GM23248 (cell line): ENCODE measurements at regions not wholly inside any gene's neighbourhood (a gene's known extent, or its start where the extent isn't known, plus 50 kb on each side); places are given as distances from the start of the nearest gene placed in this dataset.

Experiments
- DNase-seq: peaks from one replicate; pipeline ENCODE4 v3.0.0-alpha.2; 2015
- H2AFZ ChIP-seq: fragments of 200-600 bp; sonication (generic); 2 replicates; pipeline ENCODE4 v1.6.1; 2016; ENCODE audit warnings: antibody characterized with exemption
- H3F3A ChIP-seq: fragments of 200-600 bp; sonication (generic); 2 replicates; pipeline ENCODE4 v1.6.1; 2016; ENCODE audit warnings: mild to moderate bottlenecking, antibody characterized with exemption, mixed run types; ENCODE audit not compliant: insufficient read depth
- H3K27ac ChIP-seq: fragments of 200-600 bp; sonication (generic); 2 replicates; pipeline ENCODE4 v1.5.1; 2016; ENCODE audit warnings: mild to moderate bottlenecking
- H3K27me3 ChIP-seq: fragments of 200-600 bp; sonication (generic); replicated peaks from 2 replicates; pipeline ENCODE4 v1.6.1; 2016; ENCODE audit warnings: mild to moderate bottlenecking; ENCODE audit not compliant: insufficient read depth
- H3K36me3 ChIP-seq: fragments of 200-600 bp; sonication (generic); 2 replicates; pipeline ENCODE4 v1.6.1; 2016; ENCODE audit warnings: low read depth, mild to moderate bottlenecking
- H3K4me1 ChIP-seq: fragments of 200-600 bp; sonication (generic); 2 replicates; pipeline ENCODE4 v1.6.1; 2016; ENCODE audit warnings: mild to moderate bottlenecking; ENCODE audit not compliant: insufficient read depth
- H3K4me2 ChIP-seq: fragments of 200-600 bp; sonication (generic); one replicate; pipeline ENCODE4 v1.6.1; 2016; ENCODE audit warnings: mild to moderate bottlenecking; ENCODE audit not compliant: unreplicated experiment
- H3K4me3 ChIP-seq: fragments of 200-600 bp; sonication (generic); 2 replicates; pipeline ENCODE4 v1.5.1; 2016; ENCODE audit warnings: mild to moderate bottlenecking
- H3K79me2 ChIP-seq: fragments of 200-600 bp; sonication (generic); 2 replicates; pipeline ENCODE4 v1.6.1; 2016; ENCODE audit warnings: mild to moderate bottlenecking; ENCODE audit not compliant: insufficient read depth
- H3K9ac ChIP-seq: fragments of 200-600 bp; sonication (generic); 2 replicates; pipeline ENCODE4 v1.6.1; 2016; ENCODE audit warnings: mild to moderate bottlenecking
- H3K9me2 ChIP-seq: fragments of 200-600 bp; sonication (generic); 2 replicates; pipeline ENCODE4 v1.6.1; 2016; ENCODE audit warnings: mixed run types, mild to moderate bottlenecking, moderate library complexity; ENCODE audit not compliant: insufficient read depth
- H3K9me3 ChIP-seq: fragments of 200-600 bp; sonication (generic); one replicate; pipeline ENCODE4 v1.6.1; 2017; ENCODE audit warnings: low read depth
- H4K20me1 ChIP-seq: fragments of 200-600 bp; sonication (generic); 2 replicates; pipeline ENCODE4 v1.6.0; 2016; ENCODE audit not compliant: insufficient read depth
- EZH2 ChIP-seq: fragments of 200-600 bp; sonication (generic); IDR thresholded peaks from 2 replicates; pipeline ENCODE4 v1.6.1; 2018; ENCODE audit warnings: antibody characterized with exemption, mild to moderate bottlenecking; ENCODE audit not compliant: insufficient read depth, poor library complexity, severe bottlenecking
- EZH2phosphoT487 ChIP-seq: fragments of 200-600 bp; sonication (generic); IDR thresholded peaks from 2 replicates; pipeline ENCODE4 v1.6.1; 2018; ENCODE audit warnings: antibody characterized with exemption, moderate library complexity, mild to moderate bottlenecking, low read depth; ENCODE audit not compliant: insufficient read depth
- WGBS, 2 experiments: methylation state at CpG; one replicate each; pipeline ENCODE4 v1.1.6; 2015 to 2017; ENCODE audit warnings: low lambda C conversion rate in 2 of 2, low coverage in 1 of 2; ENCODE audit errors: missing lambda C conversion rate in 2 of 2; 5-methylcytosine and 5-hydroxymethylcytosine counted together
- in situ Hi-C: fragments of 300-500 bp; cut with MboI; formaldehyde crosslinking; loops from 2 replicates; pipeline ENCODE4 v1.15.0; 2020

DNA sequence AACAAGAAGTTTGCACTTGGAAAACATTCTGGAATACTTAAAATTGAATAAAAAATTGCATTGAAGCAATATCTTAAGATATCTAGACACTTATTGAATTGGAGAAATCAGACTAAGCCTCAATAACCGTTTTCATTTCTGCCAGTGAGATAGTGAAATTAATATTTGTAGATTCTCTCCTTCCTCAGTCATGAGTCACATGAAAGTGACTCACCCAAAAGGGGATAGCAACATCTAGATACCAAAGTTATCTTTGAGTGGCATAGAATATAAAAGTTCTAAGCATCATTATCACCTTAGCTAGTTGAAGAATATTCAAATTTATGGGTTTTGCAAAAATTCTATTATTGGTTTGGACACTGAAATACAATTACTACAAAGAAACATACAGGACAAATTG is 614.8 kb upstream of the ZNF717 start:
- H3K79me2 ChIP-seq, result no peaks in the 10 kb centered on the region
- no peaks in the 10 kb centered on the region for H3K36me3 ChIP-seq
- no peak overlapping the region for H3K4me3 ChIP-seq
- H3K27me3 ChIP-seq, result no peaks in the 10 kb centered on the region
- WGBS, 2 experiments, result 2 to 4% methylated on average over 1 of the region's 1 CpG
- H3K9ac ChIP-seq, result no peak overlapping the region
- peaks cover 23% of the 10 kb centered on the region for H3F3A ChIP-seq
- H3K9me2 ChIP-seq, result peaks cover 4% of the 10 kb centered on the region; the same call in 1 of the 2 replicates
- in situ Hi-C loops, result no loop called here
- no peaks in the 10 kb centered on the region for H4K20me1 ChIP-seq
- no peak overlapping the region for H2AFZ ChIP-seq
- H3K9me3 ChIP-seq, result no peaks in the 10 kb centered on the region
- no peak overlapping the region for H3K27ac ChIP-seq
- H3K4me1 ChIP-seq, result peaks cover 29% of the 10 kb centered on the region
- TF ChIP-seq EZH2 (no peak), EZH2phosphoT487 (no peak)
- peak overlapping the region; percentile 26 for H3K4me2 ChIP-seq
- peak; percentile 53 for DNase-seq

DNA sequence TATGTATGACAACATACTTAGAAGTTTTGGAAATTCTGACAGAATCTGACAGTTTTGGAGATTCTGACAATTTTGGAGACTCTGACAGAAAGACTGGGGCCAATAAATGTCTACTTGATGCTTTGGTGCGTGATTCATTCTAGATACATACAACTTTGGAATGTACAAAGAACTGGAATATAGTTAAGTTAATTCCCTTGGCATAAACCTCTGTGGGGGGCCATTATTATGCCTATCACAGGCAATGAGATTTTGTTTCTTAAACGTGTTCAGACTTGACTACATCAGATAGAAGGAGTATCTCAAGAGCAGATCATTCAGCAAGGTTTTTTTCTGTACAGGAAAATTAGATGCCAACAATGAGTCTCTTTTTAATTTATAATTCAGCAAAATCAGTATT is 617.6 kb upstream of the ZNF717 start:
- WGBS, 2 experiments, result 19 to 26% methylated on average over 2 of the region's 2 CpGs
- peak; percentile 42 for DNase-seq
- no peak overlapping the region for H3K9ac ChIP-seq
- H3K27ac ChIP-seq, result no peak overlapping the region
- no peaks in the 10 kb centered on the region for H3K9me3 ChIP-seq
- H3K27me3 ChIP-seq, result no peaks in the 10 kb centered on the region
- in situ Hi-C loops, result no loop called here
- H3F3A ChIP-seq, result peaks cover 35% of the 10 kb centered on the region
- no peak overlapping the region for H2AFZ ChIP-seq
- TF ChIP-seq EZH2phosphoT487 (no peak), EZH2 (no peak)
- H3K4me3 ChIP-seq, result no peak overlapping the region
- peak overlapping the region; percentile 58 for H3K4me2 ChIP-seq
- peaks cover 4% of the 10 kb centered on the region; the same call in 1 of the 2 replicates for H3K9me2 ChIP-seq
- no peaks in the 10 kb centered on the region for H3K79me2 ChIP-seq
- no peaks in the 10 kb centered on the region for H3K36me3 ChIP-seq
- H4K20me1 ChIP-seq, result no peaks in the 10 kb centered on the region
- H3K4me1 ChIP-seq, result peaks cover 46% of the 10 kb centered on the region

DNA sequence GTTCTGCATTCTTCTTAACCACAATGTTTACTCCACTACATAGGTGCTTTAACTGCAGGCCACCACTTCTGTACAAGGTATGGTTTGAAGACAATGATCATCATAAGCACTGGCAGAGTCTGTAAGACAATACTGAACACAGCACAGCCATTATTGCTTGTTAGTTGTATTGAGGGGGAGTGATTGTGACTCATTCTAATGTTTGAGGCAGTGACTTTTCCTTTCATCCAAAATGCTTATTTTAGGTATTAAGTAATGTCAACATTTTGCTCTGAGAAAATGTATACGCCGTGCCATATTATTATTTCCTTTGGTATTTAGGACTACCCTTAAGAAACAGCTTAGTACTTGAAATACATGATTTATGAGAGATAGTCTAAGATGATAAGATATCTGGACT is 618.2 kb upstream of the ZNF717 start:
- 3 to 4% methylated on average over 2 of the region's 2 CpGs for WGBS, 2 experiments
- Histone ChIP-seq H3K27me3 (no peaks in the 10 kb centered on the region), H3K79me2 (no peaks in the 10 kb centered on the region), H4K20me1 (no peaks in the 10 kb centered on the region), H3K4me3 (peak overlapping the region; percentile 18; the same call in 1 of the 2 replicates), H3K9me3 (no peaks in the 10 kb centered on the region), H3K36me3 (no peaks in the 10 kb centered on the region), H3F3A (peaks cover 35% of the 10 kb centered on the region), H3K4me1 (peaks cover 46% of the 10 kb centered on the region), H3K4me2 (peak overlapping the region; percentile 58), H3K9ac (no peak overlapping the region), H3K9me2 (peaks cover 4% of the 10 kb centered on the region; the same call in 1 of the 2 replicates), H2AFZ (no peak overlapping the region), H3K27ac (no peak overlapping the region)
- peak; percentile 65 for DNase-seq
- TF ChIP-seq EZH2phosphoT487 (no peak), EZH2 (no peak)
- in situ Hi-C loops, result no loop called here

DNA sequence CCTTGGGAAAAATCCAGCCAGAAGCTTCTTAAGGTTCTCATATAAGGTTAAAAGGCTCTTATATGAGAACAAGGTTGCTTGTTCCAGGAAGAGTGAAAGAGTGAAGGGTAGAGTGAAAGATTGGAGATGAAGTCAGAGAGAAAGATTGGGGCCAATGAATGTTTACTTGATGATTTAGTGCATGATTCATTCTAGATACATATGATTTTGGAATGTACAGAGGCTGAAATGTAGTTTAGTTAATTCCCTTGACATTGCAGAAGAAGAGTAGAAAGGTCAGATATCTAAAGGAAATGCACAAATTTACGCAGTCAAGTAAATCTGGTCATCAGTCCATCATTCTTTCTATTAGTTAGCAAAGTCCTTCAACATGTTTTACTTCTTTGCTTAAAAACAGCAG is 619.8 kb upstream of the ZNF717 start:
- Histone ChIP-seq H3K36me3 (no peaks in the 10 kb centered on the region), H3K9me2 (peaks cover 4% of the 10 kb centered on the region; the same call in 1 of the 2 replicates), H3F3A (peaks cover 35% of the 10 kb centered on the region), H3K9ac (no peak overlapping the region), H3K4me2 (peak overlapping the region; percentile 21), H3K4me1 (peaks cover 42% of the 10 kb centered on the region), H3K4me3 (no peak overlapping the region), H3K79me2 (no peaks in the 10 kb centered on the region), H3K27me3 (no peaks in the 10 kb centered on the region), H3K9me3 (no peaks in the 10 kb centered on the region), H4K20me1 (no peaks in the 10 kb centered on the region), H3K27ac (no peak overlapping the region), H2AFZ (no peak overlapping the region)
- WGBS, 2 experiments, result 47 to 50% methylated on average over 1 of the region's 1 CpG
- in situ Hi-C loops, result no loop called here
- peak; percentile 43 for DNase-seq
- no peak for TF ChIP-seq EZH2phosphoT487
- TF ChIP-seq EZH2, result no peak
